IMR-90 (cell line): ENCODE measurements at regions not wholly inside any gene's neighbourhood (a gene's known extent, or its start where the extent isn't known, plus 50 kb on each side); places are given as distances from the start of the nearest gene placed in this dataset.

ENCODE experiments used
- ATAC-seq: fragments of 200-7000 bp; cut with Tn5 transposase; 2 replicates; pipeline ENCODE4 v1.9.1; 2020; ENCODE audit warnings: low read depth, mild to moderate bottlenecking, moderate library complexity
- BruUV-seq: library from RNA; stranded (reverse); fragments of 400-500 nt; replicated peaks from 2 replicates; lab custom pipeline; 2021; lab: Mats Ljungman, UMichigan
- CTCF ChIA-PET: fragments of 300-600 bp; formaldehyde crosslinking; extraction: SDS; loops from one replicate; lab custom pipeline; 2021; ENCODE audit warnings: antibody characterized with exemption; lab: Yijun Ruan, JAX
- POLR2A ChIA-PET: fragments of 300-600 bp; sonication (Branson Sonifier 250); formaldehyde crosslinking; loops from one replicate; lab custom pipeline; 2022; ENCODE audit warnings: antibody characterized with exemption; ENCODE audit not compliant: unreplicated experiment; lab: Charles Lee
- DNase-seq: peaks from one replicate; pipeline ENCODE4 v3.0.0; 2013
- H2AFZ ChIP-seq: replicated peaks from 2 replicates; pipeline ENCODE3; 2013; ENCODE audit warnings: low read length, mild to moderate bottlenecking; ENCODE audit not compliant: poor library complexity
- H2AK5ac ChIP-seq: 2 replicates; pipeline ENCODE4 v1.6.1; 2013; ENCODE audit warnings: low read depth, low read length, inconsistent platforms
- H2AK9ac ChIP-seq: replicated peaks from 2 replicates; pipeline ENCODE3; 2013; ENCODE audit warnings: mild to moderate bottlenecking, low read depth, low read length, moderate library complexity; ENCODE audit not compliant: poor library complexity
- H2BK120ac ChIP-seq: 2 replicates; pipeline ENCODE4 v1.6.1; 2013; ENCODE audit warnings: low read depth, low read length, inconsistent platforms
- H2BK15ac ChIP-seq: 3 replicates; pipeline ENCODE4 v1.6.1; 2013; ENCODE audit warnings: low read depth, low read length, inconsistent platforms
- H2BK20ac ChIP-seq: 2 replicates; pipeline ENCODE4 v1.6.1; 2013; ENCODE audit warnings: low read depth, mild to moderate bottlenecking, inconsistent platforms, low read length, moderate library complexity
- H2BK5ac ChIP-seq: 2 replicates; pipeline ENCODE4 v1.6.1; 2013; ENCODE audit warnings: mild to moderate bottlenecking, low read depth, low read length, inconsistent platforms; ENCODE audit not compliant: poor library complexity, severe bottlenecking
- H3K14ac ChIP-seq: replicated peaks from 2 replicates; pipeline ENCODE4 v1.6.1; 2013; ENCODE audit warnings: low read depth, low read length, inconsistent platforms
- H3K18ac ChIP-seq: 2 replicates; pipeline ENCODE4 v1.6.1; 2013; ENCODE audit warnings: low read depth, low read length, control low read depth
- H3K23ac ChIP-seq: 2 replicates; pipeline ENCODE4 v1.6.1; 2013; ENCODE audit warnings: low read depth, low read length, inconsistent platforms
- H3K27ac ChIP-seq: 2 replicates; pipeline ENCODE4 v1.5.1; 2013; ENCODE audit warnings: mild to moderate bottlenecking, control low read depth, low read length; ENCODE audit not compliant: insufficient read depth
- H3K27me3 ChIP-seq: 2 replicates; pipeline ENCODE4 v1.6.1; 2013; ENCODE audit warnings: low read length; ENCODE audit not compliant: control insufficient read depth, insufficient read depth
- H3K36me3 ChIP-seq: 2 replicates; pipeline ENCODE4 v1.6.1; 2013; ENCODE audit warnings: low read length, mixed read lengths; ENCODE audit not compliant: control insufficient read depth, insufficient read depth
- H3K4ac ChIP-seq: 2 replicates; pipeline ENCODE4 v1.6.1; 2013; ENCODE audit warnings: low read depth, low read length, inconsistent platforms
- H3K4me1 ChIP-seq: 2 replicates; pipeline ENCODE4 v1.6.1; 2013; ENCODE audit warnings: low read length, mixed read lengths; ENCODE audit not compliant: control insufficient read depth, insufficient read depth
- H3K4me2 ChIP-seq: 2 replicates; pipeline ENCODE4 v1.6.1; 2013; ENCODE audit warnings: low read depth, mild to moderate bottlenecking, control low read depth, low read length, moderate library complexity
- H3K4me3 ChIP-seq: 2 replicates; pipeline ENCODE4 v1.5.1; 2013; ENCODE audit warnings: low read depth, mild to moderate bottlenecking, control low read depth, low read length, moderate library complexity; ENCODE audit not compliant: insufficient read depth
- H3K56ac ChIP-seq: 2 replicates; pipeline ENCODE4 v1.6.1; 2013; ENCODE audit warnings: low read length, inconsistent platforms; ENCODE audit not compliant: insufficient read depth; ENCODE audit errors: extremely low read depth
- H3K79me1 ChIP-seq, 2 experiments: 2 replicates each; pipeline ENCODE4 v1.6.1; 2013; ENCODE audit warnings: low read length in 2 of 2, inconsistent platforms in 1 of 2, low read depth in 1 of 2
- H3K9ac ChIP-seq: 2 replicates; pipeline ENCODE4 v1.6.1; 2013; ENCODE audit warnings: low read depth, low read length, control low read depth
- H3K9me1 ChIP-seq: 2 replicates; pipeline ENCODE4 v1.6.1; 2013; ENCODE audit warnings: low read length, inconsistent platforms; ENCODE audit not compliant: insufficient read depth
- H3K9me3 ChIP-seq: 2 replicates; pipeline ENCODE4 v1.6.1; 2013; ENCODE audit warnings: low read length; ENCODE audit not compliant: control insufficient read depth, insufficient read depth
- H4K20me1 ChIP-seq: 2 replicates; pipeline ENCODE4 v1.6.1; 2013; ENCODE audit warnings: low read length, inconsistent platforms; ENCODE audit not compliant: insufficient read depth
- H4K5ac ChIP-seq: 2 replicates; pipeline ENCODE4 v1.6.1; 2013; ENCODE audit warnings: mild to moderate bottlenecking, low read depth, low read length, control low read depth
- H4K8ac ChIP-seq, 2 experiments: 2 replicates each; pipeline ENCODE4 v1.6.1; 2013; ENCODE audit warnings: low read depth in 2 of 2, low read length in 2 of 2, control low read depth in 1 of 2, inconsistent platforms in 1 of 2
- H4K91ac ChIP-seq: 2 replicates; pipeline ENCODE4 v1.6.1; 2013; ENCODE audit warnings: low read depth, low read length, inconsistent platforms; ENCODE audit not compliant: insufficient read depth
- FOS ChIP-seq: fragments of 150-350 bp; IDR thresholded peaks from 2 replicates; pipeline ENCODE4 v1.6.1; 2016; ENCODE audit warnings: low read depth, low read length
- MAZ ChIP-seq: IDR thresholded peaks from 2 replicates; pipeline ENCODE4 v1.6.1; 2012; ENCODE audit warnings: low read depth, mild to moderate bottlenecking, low read length, improper control_type of control experiment, moderate library complexity, borderline replicate concordance
- POLR2A ChIP-seq: IDR thresholded peaks from 2 replicates; pipeline ENCODE4 v1.6.1; 2012; ENCODE audit warnings: mild to moderate bottlenecking, low read depth, low read length
- RCOR1 ChIP-seq: IDR thresholded peaks from 2 replicates; pipeline ENCODE4 v1.6.1; 2012; ENCODE audit warnings: mild to moderate bottlenecking, low read length, improper control_type of control experiment; ENCODE audit not compliant: insufficient replicate concordance
- WGBS, 2 experiments: methylation state at CpG; one replicate each; pipeline versions ENCODE4 v1.1.5 to v1.1.7; 2013; ENCODE audit warnings: missing lambda C conversion rate in 2 of 2; ENCODE audit not compliant: insufficient read length in 1 of 2; ENCODE audit errors: extremely low coverage in 2 of 2; 5-methylcytosine and 5-hydroxymethylcytosine counted together
- dilution Hi-C: fragments of 300-500 bp; cut with HindIII; formaldehyde crosslinking; loops from one replicate; pipeline ENCODE4 v1.14.3; 2018; ENCODE audit warnings: low sequenced_read_pairs; ENCODE audit not compliant: unreplicated experiment
- in situ Hi-C: fragments of 300-500 bp; cut with MboI; formaldehyde crosslinking; loops from 3 replicates; pipeline ENCODE4 v1.14.3; 2019; ENCODE audit warnings: low sequenced_read_pairs, inconsistent platforms, mixed read lengths
- intact Hi-C: fragments of 100-400 bp; cut with micrococcal nuclease; formaldehyde crosslinking; loops from 2 replicates; pipeline ENCODE4 v1.10.0; 2022

DNA sequence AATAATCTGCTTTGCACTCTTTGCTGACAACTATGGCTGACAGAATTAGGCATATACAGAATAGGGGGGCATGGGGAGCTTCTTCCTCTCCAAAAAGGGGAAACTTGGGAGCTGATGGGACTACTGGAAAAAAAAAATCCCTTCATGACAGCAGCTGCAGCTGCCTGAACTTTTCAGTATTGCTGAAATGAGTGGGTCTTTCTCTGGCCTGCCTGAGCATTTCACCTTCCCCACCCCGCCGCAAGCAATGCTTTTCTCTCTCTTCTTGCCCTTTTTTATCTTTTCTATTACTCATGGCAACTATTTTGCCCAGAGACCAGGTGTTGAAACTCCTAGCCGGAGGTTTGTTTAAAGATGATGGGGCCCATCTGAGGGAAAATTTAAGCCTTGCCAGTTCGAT lies 244.9 kb downstream of the SEMA3D start:
- Histone ChIP-seq H2BK20ac (no peak overlapping the region), H3K18ac (no peak overlapping the region), H2AFZ (no peak overlapping the region), H3K14ac (no peak overlapping the region), H4K20me1 (no peaks in the 10 kb centered on the region), H2AK9ac (no peak overlapping the region), H3K9me3 (peaks cover 2% of the 10 kb centered on the region; the same call in 1 of the 2 replicates), H3K9ac (no peak overlapping the region), H4K91ac (no peak overlapping the region), H4K8ac (no peak overlapping the region), H2BK120ac (no peak overlapping the region), H2AK5ac (no peak overlapping the region), H3K23ac (no peak overlapping the region), H3K4ac (no peak overlapping the region), H3K56ac (no peak overlapping the region), H3K27ac (no peak overlapping the region), H3K4me1 (no peaks in the 10 kb centered on the region), H3K4me3 (no peak overlapping the region), H4K5ac (no peak overlapping the region), H2BK15ac (no peak overlapping the region), H3K27me3 (no peaks in the 10 kb centered on the region), H2BK5ac (no peak overlapping the region), H3K9me1 (no peaks in the 10 kb centered on the region), H3K36me3 (no peaks in the 10 kb centered on the region), H3K79me1 (no peaks in the 10 kb centered on the region), H3K4me2 (no peak overlapping the region)
- POLR2A ChIA-PET = no interaction called here
- CTCF ChIA-PET = interaction anchor here (0.9 kb wide), 1 partner anchor 21 kb away, joined by 3 read pairs; no protein-coding TSS in a partner anchor
- ATAC-seq (no peak), DNase-seq (no peak)
- TF ChIP-seq FOS (no peak), MAZ (no peak), RCOR1 (no peak), POLR2A (no peak)
- dilution Hi-C loops = no loop called here
- intact Hi-C loops = no loop called here
- no CpG with 5 or more reads among the region's 4 CpGs for WGBS, 2 experiments
- BruUV-seq = no TSS peak
- in situ Hi-C loops = no loop called here
